ENCODE measurements at regions not wholly inside any gene's neighbourhood (a gene's known extent, or its start where the extent isn't known, plus 50 kb on each side); places are given as distances from the start of the nearest gene placed in this dataset.
A peak's percentile ranks its signal among the peaks of the same experiment; 100 is the strongest.

GRCh38 chr7:10022957-10023356 lies 950.7 kb upstream of the PHF14 start:
- DNase-seq = peak in 8 of 14 donors; percentile 1 to 37 (median 10)

GRCh38 chr7:10034843-10035556 lies 938.7 kb upstream of the PHF14 start:
- no peak for DNase-seq

GRCh38 chr7:10036693-10037092 lies 937.0 kb upstream of the PHF14 start:
- no peak for DNase-seq

GRCh38 chr7:10038351-10038750 lies 935.3 kb upstream of the PHF14 start:
- DNase-seq = no peak

- DNase-seq = no peak
Observed at GRCh38 chr7:10040674-10041073, 933.0 kb upstream of the PHF14 start.

- no peak for DNase-seq
Observed at GRCh38 chr7:10070899-10071298, 902.8 kb upstream of the PHF14 start.

GRCh38 chr7:10075866-10076265 lies 897.8 kb upstream of the PHF14 start:
- DNase-seq = no peak

GRCh38 chr7:10076660-10077300 lies 896.9 kb upstream of the PHF14 start:
- DNase-seq = no peak

- DNase-seq = no peak
Observed at GRCh38 chr7:10079572-10079971, 894.1 kb upstream of the PHF14 start.

- DNase-seq = no peak
Observed at GRCh38 chr7:10082896-10083295, 890.8 kb upstream of the PHF14 start.

- DNase-seq = no peak
Observed at GRCh38 chr7:10083766-10084165, 889.9 kb upstream of the PHF14 start.

GRCh38 chr7:10085231-10085630 lies 888.4 kb upstream of the PHF14 start:
- DNase-seq = no peak

GRCh38 chr7:10100572-10100971 lies 873.1 kb upstream of the PHF14 start:
- DNase-seq = no peak

- DNase-seq = no peak
Observed at GRCh38 chr7:10101351-10101750, 872.3 kb upstream of the PHF14 start.

- DNase-seq = no peak
Observed at GRCh38 chr7:10104292-10104691, 869.4 kb upstream of the PHF14 start.

GRCh38 chr7:10106609-10107008 lies 867.1 kb upstream of the PHF14 start:
- no peak for DNase-seq

- no peak for DNase-seq
Observed at GRCh38 chr7:10116511-10116910, 857.2 kb upstream of the PHF14 start.

- DNase-seq = no peak
Observed at GRCh38 chr7:10117815-10118214, 855.9 kb upstream of the PHF14 start.

GRCh38 chr7:10120936-10121335 lies 852.7 kb upstream of the PHF14 start:
- no peak for DNase-seq

- peak in 4 of 14 donors; percentile 5 to 30 (median 18) for DNase-seq
Observed at GRCh38 chr7:10121631-10122030, 852.0 kb upstream of the PHF14 start.

- peak in 12 of 14 donors; percentile 14 to 92 (median 69) for DNase-seq
Observed at GRCh38 chr7:10122551-10123100, 851.0 kb upstream of the PHF14 start.

- DNase-seq = peak in 3 of 14 donors; percentile 8 to 22 (median 11)
Observed at GRCh38 chr7:10128748-10129147, 844.9 kb upstream of the PHF14 start.

GRCh38 chr7:10138087-10138854 lies 835.4 kb upstream of the PHF14 start:
- DNase-seq = no peak

Data from C1 segment of cervical spinal cord (tissue), 14 donors.